Neural progenitor cell (in vitro differentiated cells): ENCODE measurements at regions not wholly inside any gene's neighbourhood (a gene's known extent, or its start where the extent isn't known, plus 50 kb on each side); places are given as distances from the start of the nearest gene placed in this dataset.

Experiments
- EZH2 ChIP-seq: fragments of 200-600 bp; sonication (generic); IDR thresholded peaks from 2 replicates; pipeline ENCODE4 v1.6.1; 2017; ENCODE audit warnings: antibody characterized with exemption, mild to moderate bottlenecking, moderate library complexity
- EZH2phosphoT487 ChIP-seq: fragments of 200-600 bp; sonication (generic); IDR thresholded peaks from 2 replicates; pipeline ENCODE4 v1.6.1; 2017; ENCODE audit warnings: antibody characterized with exemption
- TF ChIP-seq, protein P1 (sequence below): fragments of 200-600 bp; sonication (generic); IDR thresholded peaks from 2 replicates; pipeline ENCODE4 v1.5.1; 2017; ENCODE audit warnings: antibody characterized with exemption, mild to moderate bottlenecking

DNA sequence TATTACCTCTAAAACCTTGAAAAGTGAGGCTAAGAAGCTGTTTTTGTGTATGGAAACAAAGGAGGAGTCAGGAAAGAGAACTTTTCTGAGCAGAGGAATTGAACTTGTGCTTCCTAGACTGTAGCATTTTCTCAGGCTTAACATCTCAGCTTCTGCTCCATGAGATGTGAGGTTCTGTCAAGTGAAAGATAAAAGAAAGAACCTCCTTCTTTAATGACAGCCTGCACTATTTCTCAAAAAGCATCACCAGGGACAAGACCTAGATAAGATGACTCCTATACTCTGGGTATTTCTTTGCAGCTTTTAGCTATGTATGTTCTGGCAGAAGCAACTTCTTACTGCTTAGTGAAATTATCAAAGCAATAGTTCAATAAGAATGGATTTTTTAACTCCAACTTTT is 87.6 kb upstream of the KCNQ5 start:
- TF ChIP-seq, protein P1, sequence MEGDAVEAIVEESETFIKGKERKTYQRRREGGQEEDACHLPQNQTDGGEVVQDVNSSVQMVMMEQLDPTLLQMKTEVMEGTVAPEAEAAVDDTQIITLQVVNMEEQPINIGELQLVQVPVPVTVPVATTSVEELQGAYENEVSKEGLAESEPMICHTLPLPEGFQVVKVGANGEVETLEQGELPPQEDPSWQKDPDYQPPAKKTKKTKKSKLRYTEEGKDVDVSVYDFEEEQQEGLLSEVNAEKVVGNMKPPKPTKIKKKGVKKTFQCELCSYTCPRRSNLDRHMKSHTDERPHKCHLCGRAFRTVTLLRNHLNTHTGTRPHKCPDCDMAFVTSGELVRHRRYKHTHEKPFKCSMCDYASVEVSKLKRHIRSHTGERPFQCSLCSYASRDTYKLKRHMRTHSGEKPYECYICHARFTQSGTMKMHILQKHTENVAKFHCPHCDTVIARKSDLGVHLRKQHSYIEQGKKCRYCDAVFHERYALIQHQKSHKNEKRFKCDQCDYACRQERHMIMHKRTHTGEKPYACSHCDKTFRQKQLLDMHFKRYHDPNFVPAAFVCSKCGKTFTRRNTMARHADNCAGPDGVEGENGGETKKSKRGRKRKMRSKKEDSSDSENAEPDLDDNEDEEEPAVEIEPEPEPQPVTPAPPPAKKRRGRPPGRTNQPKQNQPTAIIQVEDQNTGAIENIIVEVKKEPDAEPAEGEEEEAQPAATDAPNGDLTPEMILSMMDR: no peak
- no peak for TF ChIP-seq EZH2
- no peak for TF ChIP-seq EZH2phosphoT487
